Chondrocyte (in vitro differentiated cells): ENCODE measurements at regions not wholly inside any gene's neighbourhood (a gene's known extent, or its start where the extent isn't known, plus 50 kb on each side); places are given as distances from the start of the nearest gene placed in this dataset.

ENCODE experiments used
- DNase-seq: peaks from one replicate; pipeline ENCODE4 v3.0.0; 2021; ENCODE audit warnings: mixed read lengths, low spot score
- H3K27ac Mint-ChIP-seq: one replicate; pipeline ENCODE4 v1.8.0; 2021; ENCODE audit warnings: mild to moderate bottlenecking, moderate library complexity, mixed read lengths; ENCODE audit not compliant: unreplicated experiment
- H3K27me3 Mint-ChIP-seq: 2 replicates; pipeline ENCODE4 v1.8.0; 2021; ENCODE audit warnings: low read depth, mixed read lengths
- H3K36me3 Mint-ChIP-seq: 2 replicates; pipeline ENCODE4 v1.8.0; 2021; ENCODE audit warnings: low read depth, mixed read lengths
- H3K4me1 Mint-ChIP-seq: 2 replicates; pipeline ENCODE4 v1.8.0; 2021; ENCODE audit warnings: low read depth, mild to moderate bottlenecking, mixed read lengths
- H3K4me3 Mint-ChIP-seq: one replicate; pipeline ENCODE4 v1.8.0; 2021; ENCODE audit warnings: mild to moderate bottlenecking, moderate library complexity, mixed read lengths; ENCODE audit not compliant: unreplicated experiment
- H3K9me3 Mint-ChIP-seq: 2 replicates; pipeline ENCODE4 v1.8.0; 2021; ENCODE audit warnings: low read depth, mixed read lengths
- CTCF ChIP-seq: fragments of 200-600 bp; sonication (generic); IDR thresholded peaks from 2 replicates; pipeline ENCODE4 v1.5.0; 2021; ENCODE audit warnings: antibody characterized with exemption, mild to moderate bottlenecking, moderate library complexity

DNA sequence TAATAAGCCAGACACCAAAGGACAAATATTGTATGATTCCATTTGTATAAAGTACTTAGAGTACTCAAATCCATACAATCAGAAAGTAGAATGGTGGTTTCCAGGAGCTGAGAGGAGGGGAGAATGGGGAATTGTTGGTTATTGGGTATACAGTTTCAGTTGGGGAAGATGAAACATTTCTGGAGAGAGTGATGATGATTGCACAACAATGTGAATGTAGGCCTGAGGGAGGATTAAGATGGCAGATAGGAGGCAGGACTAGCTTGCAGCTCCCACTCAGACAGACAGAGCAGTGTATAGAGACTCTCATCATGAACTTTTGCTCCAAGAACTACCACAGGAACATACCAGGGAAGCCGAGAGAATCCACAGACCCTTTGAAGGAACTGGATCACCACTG lies 75.7 kb upstream of the PAK3 start:
- Mint-ChIP-seq H3K4me1 (no peaks in the 10 kb centered on the region), H3K9me3 (peaks cover 6% of the 10 kb centered on the region), H3K27me3 (no peaks in the 10 kb centered on the region), H3K27ac (no peak overlapping the region), H3K4me3 (no peak overlapping the region), H3K36me3 (no peaks in the 10 kb centered on the region)
- TF ChIP-seq CTCF, result no peak
- no peak for DNase-seq

- Mint-ChIP-seq H3K27ac (no peak overlapping the region), H3K4me3 (no peak overlapping the region)
- TF ChIP-seq CTCF, result no peak
Measured at GRCh38 chrX:111013778-111014455, 82.1 kb upstream of the PAK3 start.

DNA sequence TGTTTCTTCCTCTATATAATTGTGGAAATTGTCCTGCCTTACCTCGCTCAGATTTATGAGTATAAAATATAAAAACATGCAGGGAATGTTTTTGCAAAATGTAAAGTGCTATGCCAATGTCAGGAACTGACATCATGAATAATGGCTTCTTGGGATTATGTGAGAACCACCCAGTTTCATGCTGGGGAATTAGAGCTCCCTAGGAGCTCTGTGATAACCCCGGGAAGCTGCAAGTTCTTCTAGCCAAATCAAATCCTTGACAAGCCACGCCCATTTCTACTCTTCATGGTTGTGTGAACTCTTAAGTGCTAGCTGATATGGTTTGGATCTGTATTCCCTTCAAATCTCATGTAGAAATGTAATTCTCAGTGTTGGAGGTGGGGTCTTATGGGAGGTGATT lies 85.9 kb upstream of the PAK3 start:
- H3K4me1 Mint-ChIP-seq, result no peaks in the 10 kb centered on the region

More at GRCh38 chrX:111013778-111014455, 82.1 kb upstream of the PAK3 start:
- no peaks in the 10 kb centered on the region for H3K4me1 Mint-ChIP-seq
- no peaks in the 10 kb centered on the region for H3K9me3 Mint-ChIP-seq
- H3K27me3 Mint-ChIP-seq, result no peaks in the 10 kb centered on the region
- DNase-seq, result no peak
- no peaks in the 10 kb centered on the region for H3K36me3 Mint-ChIP-seq

DNA sequence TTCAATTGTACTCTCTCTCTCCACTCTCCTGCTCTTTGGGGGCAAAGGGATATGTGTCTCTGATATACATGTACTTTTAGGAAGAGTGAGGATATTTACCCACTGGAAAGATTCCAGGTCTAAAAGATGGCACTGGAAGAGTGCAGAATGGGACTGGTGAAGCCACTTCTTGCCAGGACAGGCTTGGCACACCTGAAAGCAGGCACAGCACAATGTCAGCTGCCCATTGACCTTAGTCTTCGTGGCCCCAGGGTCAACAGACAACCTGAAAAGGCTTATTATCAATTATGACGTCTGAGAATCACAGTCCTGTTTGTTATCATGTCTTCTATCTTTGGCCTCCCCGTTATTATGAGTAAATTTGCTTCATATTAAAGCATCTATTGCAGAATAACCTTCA lies 86.7 kb upstream of the PAK3 start:
- no peaks in the 10 kb centered on the region for H3K4me1 Mint-ChIP-seq
- H3K27me3 Mint-ChIP-seq, result peaks cover 2% of the 10 kb centered on the region
- no peaks in the 10 kb centered on the region for H3K9me3 Mint-ChIP-seq
- H3K4me3 Mint-ChIP-seq, result no peak overlapping the region
- H3K27ac Mint-ChIP-seq, result no peak overlapping the region
- no peaks in the 10 kb centered on the region for H3K36me3 Mint-ChIP-seq
- no peak for DNase-seq
- TF ChIP-seq CTCF, result no peak

More for the DNA sequence above, 85.9 kb upstream of the PAK3 start:
- TF ChIP-seq CTCF, result no peak
- Mint-ChIP-seq H3K36me3 (no peaks in the 10 kb centered on the region), H3K27ac (no peak overlapping the region), H3K9me3 (no peaks in the 10 kb centered on the region), H3K4me3 (no peak overlapping the region), H3K27me3 (peaks cover 2% of the 10 kb centered on the region)
- no peak for DNase-seq

GRCh38 chrX:111008126-111008525 lies 87.9 kb upstream of the PAK3 start:
- DNase-seq, result no peak
- Mint-ChIP-seq H3K4me1 (no peaks in the 10 kb centered on the region), H3K27me3 (peaks cover 9% of the 10 kb centered on the region), H3K27ac (no peak overlapping the region), H3K9me3 (no peaks in the 10 kb centered on the region), H3K36me3 (no peaks in the 10 kb centered on the region), H3K4me3 (no peak overlapping the region)
- no peak for TF ChIP-seq CTCF
